Bronchial epithelial cell (primary cell): ENCODE measurements at regions not wholly inside any gene's neighbourhood (a gene's known extent, or its start where the extent isn't known, plus 50 kb on each side); places are given as distances from the start of the nearest gene placed in this dataset.

Experiments used
- DNase-seq: peaks from one replicate; pipeline ENCODE4 v3.0.0-alpha.2; 2010; ENCODE audit warnings: low read depth
- FAIRE-seq: peaks from 2 replicates; lab custom pipeline; 2011; peaks lifted over from hg19 to GRCh38; lab: Jason Lieb, UNC
- H3K27me3 ChIP-seq: 2 replicates; pipeline ENCODE4 v1.5.1; 2011; ENCODE audit warnings: low read length; ENCODE audit not compliant: control insufficient read depth, insufficient read depth
- H3K36me3 ChIP-seq: 2 replicates; pipeline ENCODE4 v1.5.1; 2011; ENCODE audit warnings: low read length; ENCODE audit not compliant: control insufficient read depth, insufficient read depth
- H3K4me3 ChIP-seq: 2 replicates; pipeline ENCODE4 v1.5.1; 2011; ENCODE audit warnings: mild to moderate bottlenecking, low read depth, low read length, control low read depth
- TF ChIP-seq, protein P1 (sequence below): IDR thresholded peaks from 2 replicates; pipeline ENCODE4 v1.5.1; 2011; ENCODE audit warnings: mild to moderate bottlenecking, moderate library complexity, low read length, control low read depth, inconsistent platforms; ENCODE audit not compliant: insufficient read depth, severe bottlenecking

GRCh38 chr1:221912230-221912629 is 170.3 kb upstream of the DUSP10 start:
- TF ChIP-seq, protein P1, sequence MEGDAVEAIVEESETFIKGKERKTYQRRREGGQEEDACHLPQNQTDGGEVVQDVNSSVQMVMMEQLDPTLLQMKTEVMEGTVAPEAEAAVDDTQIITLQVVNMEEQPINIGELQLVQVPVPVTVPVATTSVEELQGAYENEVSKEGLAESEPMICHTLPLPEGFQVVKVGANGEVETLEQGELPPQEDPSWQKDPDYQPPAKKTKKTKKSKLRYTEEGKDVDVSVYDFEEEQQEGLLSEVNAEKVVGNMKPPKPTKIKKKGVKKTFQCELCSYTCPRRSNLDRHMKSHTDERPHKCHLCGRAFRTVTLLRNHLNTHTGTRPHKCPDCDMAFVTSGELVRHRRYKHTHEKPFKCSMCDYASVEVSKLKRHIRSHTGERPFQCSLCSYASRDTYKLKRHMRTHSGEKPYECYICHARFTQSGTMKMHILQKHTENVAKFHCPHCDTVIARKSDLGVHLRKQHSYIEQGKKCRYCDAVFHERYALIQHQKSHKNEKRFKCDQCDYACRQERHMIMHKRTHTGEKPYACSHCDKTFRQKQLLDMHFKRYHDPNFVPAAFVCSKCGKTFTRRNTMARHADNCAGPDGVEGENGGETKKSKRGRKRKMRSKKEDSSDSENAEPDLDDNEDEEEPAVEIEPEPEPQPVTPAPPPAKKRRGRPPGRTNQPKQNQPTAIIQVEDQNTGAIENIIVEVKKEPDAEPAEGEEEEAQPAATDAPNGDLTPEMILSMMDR, result no peak
- Histone ChIP-seq H3K27me3 (no peaks in the 10 kb centered on the region), H3K36me3 (no peaks in the 10 kb centered on the region), H3K4me3 (no peak overlapping the region)
- DNase-seq, result peak; percentile 66
- FAIRE-seq, result no peak

GRCh38 chr1:221911714-221912113 is 169.8 kb upstream of the DUSP10 start:
- H3K4me3 ChIP-seq, result no peak overlapping the region
- TF ChIP-seq, protein P1, result no peak
- FAIRE-seq, result no peak

DNA sequence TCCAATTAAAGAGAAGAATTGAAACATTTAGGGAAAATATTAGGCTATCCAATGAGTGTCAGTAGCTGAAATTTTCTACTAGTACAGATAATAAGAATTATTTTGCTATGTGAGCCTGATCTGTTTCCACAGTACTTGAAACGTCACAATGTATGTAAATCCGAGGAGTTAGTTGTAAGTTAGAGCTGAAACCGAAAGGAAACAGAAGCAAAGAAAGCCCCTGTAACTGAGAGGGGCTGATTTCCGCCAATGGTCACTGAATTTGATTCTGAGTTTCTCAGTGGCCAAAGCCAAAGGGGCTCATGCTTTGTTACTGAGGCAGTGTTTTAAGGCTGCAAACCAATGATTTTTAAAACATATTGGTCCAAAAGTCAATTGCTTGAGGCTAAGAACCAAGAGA is 168.3 kb upstream of the DUSP10 start:
- no peaks in the 10 kb centered on the region for H3K27me3 ChIP-seq
- no peaks in the 10 kb centered on the region for H3K36me3 ChIP-seq
- no peak overlapping the region for H3K4me3 ChIP-seq
- FAIRE-seq (no peak), DNase-seq (no peak)
- TF ChIP-seq, protein P1, result no peak

More at GRCh38 chr1:221911714-221912113, 169.8 kb upstream of the DUSP10 start:
- Histone ChIP-seq H3K27me3 (no peaks in the 10 kb centered on the region), H3K36me3 (no peaks in the 10 kb centered on the region)
- peak; percentile 15 for DNase-seq

DNA sequence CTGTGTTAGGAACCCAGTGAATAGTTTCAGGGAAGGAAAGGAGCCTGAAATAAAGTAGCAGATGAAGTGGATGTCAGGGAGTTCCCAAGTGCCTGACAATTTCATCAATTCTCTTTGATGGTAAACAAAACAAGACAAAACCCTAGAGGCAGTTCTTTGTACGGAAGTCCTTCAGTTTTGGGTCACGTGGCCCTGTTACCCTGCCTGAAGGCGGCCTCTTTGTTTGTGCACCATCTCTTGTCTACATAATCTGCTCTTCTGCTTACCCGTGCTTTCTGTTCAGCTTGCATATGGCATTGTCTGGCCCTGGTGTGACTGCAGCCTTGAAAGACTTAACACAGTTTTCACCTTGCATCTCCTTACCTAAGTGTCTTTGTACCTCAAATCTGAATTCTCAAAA is 166.7 kb upstream of the DUSP10 start:
- DNase-seq (no peak), FAIRE-seq (no peak)
- Histone ChIP-seq H3K36me3 (no peaks in the 10 kb centered on the region), H3K27me3 (no peaks in the 10 kb centered on the region), H3K4me3 (no peak overlapping the region)
- TF ChIP-seq, protein P1, result no peak

DNA sequence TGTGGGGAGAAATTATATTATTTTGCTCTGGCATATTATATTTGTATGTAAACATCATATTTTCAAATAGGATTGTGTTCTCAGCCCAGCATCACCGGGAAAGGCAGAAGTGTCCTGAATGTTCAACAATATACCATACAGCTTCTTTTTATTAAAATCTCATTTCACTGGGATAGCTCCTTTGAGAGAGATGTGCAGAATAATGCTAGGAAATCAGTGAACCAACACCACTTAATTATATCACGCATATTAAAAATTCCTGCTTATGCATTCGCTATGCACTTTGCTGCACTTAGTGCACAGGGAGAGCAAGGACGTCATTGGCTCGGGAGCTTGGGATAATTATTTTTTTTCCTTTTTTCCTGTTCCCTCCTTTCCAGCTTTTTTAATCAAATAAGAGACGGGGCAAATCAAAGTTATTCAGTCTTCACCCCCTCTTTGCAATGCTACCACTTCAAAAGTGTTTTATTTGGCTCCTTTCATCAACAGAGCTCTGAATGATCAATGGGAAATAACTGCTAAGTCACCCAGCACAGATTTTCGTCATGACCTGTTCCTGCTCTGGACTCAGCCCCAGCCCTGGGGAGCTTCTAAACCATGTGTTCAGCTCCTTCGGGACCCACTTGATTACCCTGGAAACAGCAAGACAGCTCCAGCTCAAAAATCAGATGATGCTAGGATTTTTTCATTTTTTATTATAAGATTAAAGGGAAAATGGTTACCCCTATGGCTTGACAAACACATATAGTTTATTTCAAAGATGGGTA is 165.5 kb upstream of the DUSP10 start:
- H3K4me3 ChIP-seq, result no peak overlapping the region
- no peaks in the 10 kb centered on the region for H3K27me3 ChIP-seq
- FAIRE-seq (no peak), DNase-seq (no peak)
- no peaks in the 10 kb centered on the region for H3K36me3 ChIP-seq
- TF ChIP-seq, protein P1, result no peak

DNA sequence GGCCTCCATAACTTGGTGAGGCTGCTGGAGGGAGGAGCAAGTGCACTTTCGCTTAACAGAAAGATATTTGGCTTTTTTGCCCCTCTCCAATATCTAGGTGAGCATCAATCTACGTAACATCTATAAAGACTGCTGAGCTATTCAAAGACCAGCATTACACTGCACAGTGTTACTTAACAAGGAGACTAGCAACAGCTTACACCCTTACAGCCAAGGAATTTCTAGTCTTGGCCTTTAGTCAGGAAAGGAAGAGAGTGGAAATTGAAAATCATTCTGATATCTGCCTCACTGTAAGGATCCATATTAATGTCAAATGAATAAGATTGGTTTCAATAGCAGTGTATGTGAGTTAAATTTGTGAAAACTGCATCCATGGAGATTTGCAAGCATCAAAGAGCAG is 163.9 kb upstream of the DUSP10 start:
- Histone ChIP-seq H3K27me3 (no peaks in the 10 kb centered on the region), H3K4me3 (no peak overlapping the region), H3K36me3 (no peaks in the 10 kb centered on the region)
- TF ChIP-seq, protein P1, result no peak
- FAIRE-seq (no peak), DNase-seq (no peak)
